Transverse colon (tissue), 4 donors: ENCODE measurements at regions not wholly inside any gene's neighbourhood (a gene's known extent, or its start where the extent isn't known, plus 50 kb on each side); places are given as distances from the start of the nearest gene placed in this dataset.

Experiments
- DNase-seq: peaks from one replicate; pipeline ENCODE4 v3.0.0-alpha.2; 2019
- H3K27ac ChIP-seq, 4 donors: fragments of 200-600 bp; sonication (generic); 2 replicates each; pipeline ENCODE4 v1.5.1; 2016 to 2018; ENCODE audit warnings: inconsistent platforms in 4 of 4
- H3K27me3 ChIP-seq: fragments of 200-600 bp; sonication (generic); 2 replicates; pipeline ENCODE4 v1.5.1; 2017; ENCODE audit warnings: inconsistent platforms
- H3K36me3 ChIP-seq, 4 donors: fragments of 200-600 bp; sonication (generic); 2 replicates each; pipeline ENCODE4 v1.5.1; 2017 to 2019; ENCODE audit warnings: inconsistent platforms in 4 of 4
- H3K4me1 ChIP-seq, 4 donors: fragments of 200-600 bp; sonication (generic); 2 replicates each; pipeline ENCODE4 v1.5.1; 2017 to 2020; ENCODE audit warnings: inconsistent platforms in 4 of 4
- H3K4me3 ChIP-seq, 4 donors: fragments of 200-600 bp; sonication (generic); 1 replicate in 1 of 4; 2 replicates in 3 of 4; pipeline versions ENCODE4 v1.5.1 to v1.6.1; 2017 to 2019; ENCODE audit warnings: inconsistent platforms in 4 of 4
- H3K9me3 ChIP-seq, 2 donors: fragments of 200-600 bp; sonication (generic); 2 replicates each; pipeline ENCODE4 v1.5.1; 2017 to 2019; ENCODE audit warnings: inconsistent platforms in 2 of 2
- EP300 ChIP-seq: sonication (generic); formaldehyde crosslinking; IDR thresholded peaks from one replicate; pipeline ENCODE4 v1.6.1; 2017; ENCODE audit warnings: antibody characterized with exemption, low read depth
- POLR2A ChIP-seq: fragments of 450-650 bp; IDR thresholded peaks from one replicate; pipeline ENCODE4 v1.6.1; 2016; ENCODE audit warnings: antibody characterized with exemption, mild to moderate bottlenecking, moderate library complexity
- POLR2AphosphoS5 ChIP-seq, 3 donors: sonication (generic); formaldehyde crosslinking; IDR thresholded peaks; one replicate each; pipeline ENCODE4 v1.6.1; 2016; ENCODE audit warnings: antibody characterized with exemption in 3 of 3
- WGBS, 2 donors: methylation state at CpG; one replicate each; pipeline ENCODE4 v1.1.5; 2018; ENCODE audit warnings: low coverage in 1 of 2; 5-methylcytosine and 5-hydroxymethylcytosine counted together
- in situ Hi-C, 4 donors: fragments of 200-750 bp; cut with MboI; loops; one replicate each; pipeline versions ENCODE4 v1.15.0 to v1.15.1; 2017; ENCODE audit warnings: low sequenced_read_pairs in 3 of 4, low pct_ligation_motif_present in 1 of 4, low pct_unique_long_range_greater_than_20kb in 1 of 4
- intact Hi-C: fragments of 100-400 bp; cut with DNase I; formaldehyde crosslinking; loops from one replicate; pipeline ENCODE4 v1.15.1; 2023; ENCODE audit warnings: low total_unique reads
- TF ChIP-seq, protein P1 (sequence below), 5 experiments: fragments of 200-600 bp in 3 of 5; fragments of 450-650 bp in 2 of 5; sonication (generic) in 3 of 5; IDR thresholded peaks; 1 replicate in 2 of 5; 2 replicates in 3 of 5; pipeline ENCODE4 v1.5.1; 2016 to 2017; ENCODE audit warnings: antibody characterized with exemption in 5 of 5, inconsistent platforms in 3 of 5, mild to moderate bottlenecking in 2 of 5, moderate library complexity in 1 of 5

DNA sequence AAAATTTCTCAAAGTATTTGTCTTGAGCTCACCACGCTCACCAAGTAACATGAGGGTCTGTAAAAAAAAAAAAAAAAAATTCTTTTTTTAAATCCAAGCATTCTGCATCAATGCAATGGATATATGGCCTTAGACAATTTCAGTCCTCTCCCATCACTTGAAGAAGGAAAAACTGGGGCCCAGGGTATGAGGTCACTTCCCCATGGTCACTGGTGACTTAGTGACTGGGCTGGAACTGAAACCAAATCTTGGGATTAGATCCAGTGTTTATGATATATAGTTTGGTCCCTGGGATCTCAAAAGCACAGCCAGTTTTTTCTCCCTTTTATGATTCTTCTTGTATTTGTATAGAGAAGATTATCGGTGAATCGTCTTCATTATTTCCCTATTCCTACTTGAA, 477.9 kb upstream of the TNP1 start:
- no peaks in the 10 kb centered on the region for H3K9me3 ChIP-seq
- no peak for DNase-seq
- no peaks in the 10 kb centered on the region for H3K36me3 ChIP-seq
- in situ Hi-C loops (no loop called here), intact Hi-C loops (loop anchor here (10.0 kb wide), 2 partner anchors 73 to 643 kb away; partner anchors contain the start of gene IGFBP5)
- H3K27ac ChIP-seq, result peak overlapping the region in 3 of 4 donors; percentile 16 to 72 (median 68)
- H3K27me3 ChIP-seq, result no peaks in the 10 kb centered on the region
- H3K4me1 ChIP-seq, result peaks cover 0 to 7% (median 0%) of the 10 kb centered on the region in 4 donors
- 75% methylated on average over 3 of the region's 3 CpGs for WGBS, 2 donors
- TF ChIP-seq POLR2A, result no peak
- TF ChIP-seq, protein P1, sequence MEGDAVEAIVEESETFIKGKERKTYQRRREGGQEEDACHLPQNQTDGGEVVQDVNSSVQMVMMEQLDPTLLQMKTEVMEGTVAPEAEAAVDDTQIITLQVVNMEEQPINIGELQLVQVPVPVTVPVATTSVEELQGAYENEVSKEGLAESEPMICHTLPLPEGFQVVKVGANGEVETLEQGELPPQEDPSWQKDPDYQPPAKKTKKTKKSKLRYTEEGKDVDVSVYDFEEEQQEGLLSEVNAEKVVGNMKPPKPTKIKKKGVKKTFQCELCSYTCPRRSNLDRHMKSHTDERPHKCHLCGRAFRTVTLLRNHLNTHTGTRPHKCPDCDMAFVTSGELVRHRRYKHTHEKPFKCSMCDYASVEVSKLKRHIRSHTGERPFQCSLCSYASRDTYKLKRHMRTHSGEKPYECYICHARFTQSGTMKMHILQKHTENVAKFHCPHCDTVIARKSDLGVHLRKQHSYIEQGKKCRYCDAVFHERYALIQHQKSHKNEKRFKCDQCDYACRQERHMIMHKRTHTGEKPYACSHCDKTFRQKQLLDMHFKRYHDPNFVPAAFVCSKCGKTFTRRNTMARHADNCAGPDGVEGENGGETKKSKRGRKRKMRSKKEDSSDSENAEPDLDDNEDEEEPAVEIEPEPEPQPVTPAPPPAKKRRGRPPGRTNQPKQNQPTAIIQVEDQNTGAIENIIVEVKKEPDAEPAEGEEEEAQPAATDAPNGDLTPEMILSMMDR (IDR thresholded peaks at IDR 0.05), result no peak
- TF ChIP-seq POLR2AphosphoS5 (IDR thresholded peaks at IDR 0.05), result no peak
- no peak for TF ChIP-seq EP300
- no peak overlapping the region for H3K4me3 ChIP-seq

DNA sequence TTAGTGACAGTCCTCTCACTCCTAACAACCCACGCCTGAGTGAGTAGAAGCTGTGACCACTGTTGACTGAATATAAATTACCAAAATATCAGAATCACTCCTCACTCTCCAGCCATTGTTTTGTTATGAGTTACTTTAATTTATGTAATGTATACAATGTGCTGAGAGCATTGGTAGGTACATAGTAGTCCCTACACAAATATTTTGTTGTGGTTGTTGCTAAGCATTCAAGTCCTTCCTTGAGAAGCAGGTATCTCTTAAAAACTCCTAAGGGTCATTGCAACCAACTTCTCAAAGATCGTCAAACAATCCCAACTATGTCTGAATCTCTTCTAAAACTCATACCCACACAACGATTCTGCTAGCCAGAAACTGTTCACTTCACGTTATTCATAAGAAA, 476.8 kb upstream of the TNP1 start:
- no peak overlapping the region for H3K4me3 ChIP-seq
- in situ Hi-C loops, result no loop called here
- intact Hi-C loops, result loop anchor here (10.0 kb wide), 2 partner anchors 72 to 642 kb away; partner anchors contain the start of gene IGFBP5
- no peaks in the 10 kb centered on the region for H3K27me3 ChIP-seq
- 66 to 76% methylated on average over 4 of the region's 4 CpGs for WGBS, 2 donors
- TF ChIP-seq POLR2AphosphoS5 (IDR thresholded peaks at IDR 0.05) (no peak), POLR2A (no peak), EP300 (no peak)
- TF ChIP-seq, protein P1 (IDR thresholded peaks at IDR 0.05), result no peak
- no peak overlapping the region for H3K27ac ChIP-seq
- peaks cover 0 to 14% (median under 1%) of the 10 kb centered on the region in 4 donors for H3K4me1 ChIP-seq
- no peaks in the 10 kb centered on the region for H3K9me3 ChIP-seq
- H3K36me3 ChIP-seq, result no peaks in the 10 kb centered on the region
- DNase-seq, result no peak

DNA sequence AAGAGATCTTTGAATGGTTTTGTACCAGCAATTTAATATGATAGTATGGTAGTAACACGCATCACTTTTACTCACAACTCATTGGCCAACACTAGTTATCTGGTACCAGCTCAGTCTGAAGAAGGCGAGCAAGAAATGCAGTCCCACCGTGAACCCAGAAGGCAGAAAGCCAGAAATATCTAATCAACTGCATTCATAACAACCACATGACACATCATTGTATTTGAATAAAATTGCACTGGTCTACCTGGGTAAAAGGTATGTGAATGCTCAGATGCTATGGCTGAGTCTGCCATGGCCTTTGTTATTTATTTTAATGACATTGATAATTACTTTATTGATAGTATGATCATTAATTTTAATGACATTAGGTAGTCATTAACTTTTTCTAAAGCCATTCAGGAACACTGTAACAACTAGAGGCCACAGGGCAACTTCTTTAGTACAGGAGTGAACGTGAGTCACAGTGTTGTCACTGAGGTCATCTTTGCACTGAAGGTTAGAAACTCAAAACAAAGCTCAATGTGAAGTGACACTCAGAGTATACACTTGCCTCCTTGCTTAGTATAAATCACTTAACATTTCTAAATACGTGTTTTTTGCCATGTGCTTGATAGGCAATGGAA, 475.6 kb upstream of the TNP1 start:
- Histone ChIP-seq H3K27ac (no peak overlapping the region), H3K4me1 (peaks cover 0 to 15% (median 2%) of the 10 kb centered on the region in 4 donors), H3K36me3 (no peaks in the 10 kb centered on the region), H3K27me3 (no peaks in the 10 kb centered on the region), H3K4me3 (no peak overlapping the region), H3K9me3 (no peaks in the 10 kb centered on the region)
- in situ Hi-C loops (no loop called here), intact Hi-C loops (loop anchor here (10.0 kb wide), 2 partner anchors 71 to 641 kb away; partner anchors contain the start of gene IGFBP5)
- TF ChIP-seq, protein P1 (IDR thresholded peaks at IDR 0.05), result no peak
- TF ChIP-seq EP300 (no peak), POLR2A (no peak), POLR2AphosphoS5 (IDR thresholded peaks at IDR 0.05) (no peak)
- DNase-seq, result no peak
- 75 to 84% methylated on average over 3 to 5 of the region's 5 CpGs for WGBS, 2 donors

DNA sequence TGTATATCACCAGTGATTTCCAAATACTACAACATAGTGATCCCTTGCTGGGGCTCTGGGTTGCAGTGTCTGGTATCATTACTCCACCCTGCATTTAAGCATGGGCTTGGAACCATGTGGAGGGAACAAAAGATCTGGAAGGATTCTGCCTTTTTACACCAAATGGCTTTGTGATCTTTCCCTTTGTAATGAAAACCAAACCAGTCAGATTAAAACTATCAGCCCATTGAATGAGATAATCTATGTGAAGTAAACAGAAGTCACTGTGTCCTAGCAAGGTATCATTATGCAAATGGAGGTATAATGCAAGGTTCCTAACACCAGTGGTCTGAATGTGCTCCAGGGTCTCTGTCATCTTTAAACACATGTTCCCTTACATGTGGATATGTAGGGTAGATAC, 474.7 kb upstream of the TNP1 start:
- Histone ChIP-seq H3K27me3 (no peaks in the 10 kb centered on the region), H3K36me3 (no peaks in the 10 kb centered on the region), H3K9me3 (no peaks in the 10 kb centered on the region), H3K4me1 (peaks cover 0 to 15% (median 2%) of the 10 kb centered on the region in 4 donors), H3K4me3 (no peak overlapping the region), H3K27ac (no peak overlapping the region)
- in situ Hi-C loops (no loop called here), intact Hi-C loops (loop anchor here (10.0 kb wide), 2 partner anchors 70 to 640 kb away; partner anchors contain the start of gene IGFBP5)
- TF ChIP-seq, protein P1 (IDR thresholded peaks at IDR 0.05), result no peak
- TF ChIP-seq POLR2A (no peak), EP300 (no peak), POLR2AphosphoS5 (IDR thresholded peaks at IDR 0.05) (no peak)
- DNase-seq, result no peak
